HL-60 (cell line): ENCODE measurements at regions not wholly inside any gene's neighbourhood (a gene's known extent, or its start where the extent isn't known, plus 50 kb on each side); places are given as distances from the start of the nearest gene placed in this dataset.

Source experiments
- DNase-seq, 2 experiments: peaks; one replicate each; pipeline ENCODE4 v3.0.0-alpha.2; 2010 to 2020; ENCODE audit warnings: low read depth in 1 of 2, low spot score in 1 of 2
- H3K27ac ChIP-seq: fragments of 250-450 bp; sonication (Bioruptor Pico); replicated peaks from 2 replicates; pipeline ENCODE4 v1.5.1; 2020; ENCODE audit warnings: mild to moderate bottlenecking, moderate library complexity
- H3K27me3 ChIP-seq: fragments of 250-450 bp; sonication (Bioruptor Pico); 2 replicates; pipeline ENCODE4 v1.5.1; 2021; ENCODE audit warnings: mild to moderate bottlenecking, moderate library complexity; ENCODE audit not compliant: insufficient read depth, poor library complexity, severe bottlenecking
- H3K4me3 ChIP-seq: replicated peaks from 2 replicates; pipeline ENCODE4 v1.5.1; 2011; ENCODE audit warnings: mild to moderate bottlenecking, control low read depth, low read length; ENCODE audit not compliant: insufficient read depth
- CTCF ChIP-seq: IDR thresholded peaks from one replicate; pipeline ENCODE4 v1.5.1; 2011; ENCODE audit warnings: low read length, control low read depth, inconsistent platforms; ENCODE audit not compliant: insufficient read depth
- GABPA ChIP-seq: IDR thresholded peaks from 2 replicates; pipeline ENCODE4 v1.6.1; 2012; ENCODE audit warnings: low read depth
- POLR2AphosphoS5 ChIP-seq: IDR thresholded peaks from 2 replicates; pipeline ENCODE4 v1.6.1; 2012; ENCODE audit warnings: low read depth
- REST ChIP-seq: IDR thresholded peaks from 2 replicates; pipeline ENCODE4 v1.6.1; 2012; ENCODE audit warnings: low read depth; ENCODE audit not compliant: insufficient replicate concordance
- SPI1 ChIP-seq: IDR thresholded peaks from 2 replicates; pipeline ENCODE4 v1.6.1; 2012; ENCODE audit warnings: low read depth, mild to moderate bottlenecking, borderline replicate concordance

GRCh38 chr5:72030237-72030636 lies 77.0 kb upstream of the MAP1B start:
- Histone ChIP-seq H3K27ac (no peak overlapping the region), H3K27me3 (no peaks in the 10 kb centered on the region), H3K4me3 (no peak overlapping the region)
- TF ChIP-seq SPI1 (no peak), POLR2AphosphoS5 (no peak), GABPA (no peak)
- DNase-seq: no peak

- DNase-seq: no peak
- no peak overlapping the region for H3K27ac ChIP-seq
- H3K27me3 ChIP-seq: no peaks in the 10 kb centered on the region
- no peak for TF ChIP-seq POLR2AphosphoS5
- TF ChIP-seq SPI1: no peak
- no peak for TF ChIP-seq CTCF
- no peak for TF ChIP-seq GABPA
- no peak for TF ChIP-seq REST
- H3K4me3 ChIP-seq: no peak overlapping the region
Measured at GRCh38 chr5:72032788-72033187, 74.5 kb upstream of the MAP1B start.

- TF ChIP-seq GABPA (no peak), POLR2AphosphoS5 (no peak), SPI1 (no peak), CTCF (no peak), REST (no peak)
- Histone ChIP-seq H3K27me3 (no peaks in the 10 kb centered on the region), H3K27ac (no peak overlapping the region), H3K4me3 (no peak overlapping the region)
- no peak for DNase-seq
Measured at GRCh38 chr5:72034770-72035169, 72.5 kb upstream of the MAP1B start.

GRCh38 chr5:72035831-72036230 lies 71.4 kb upstream of the MAP1B start:
- TF ChIP-seq GABPA (no peak), CTCF (no peak), REST (no peak), POLR2AphosphoS5 (no peak), SPI1 (no peak)
- no peak for DNase-seq
- Histone ChIP-seq H3K27ac (no peak overlapping the region), H3K4me3 (no peak overlapping the region), H3K27me3 (no peaks in the 10 kb centered on the region)
